Stomach (tissue), 4 donors: ENCODE measurements at regions not wholly inside any gene's neighbourhood (a gene's known extent, or its start where the extent isn't known, plus 50 kb on each side); places are given as distances from the start of the nearest gene placed in this dataset.

Experiments
- POLR2A ChIP-seq, 4 donors: fragments of 450-650 bp; IDR thresholded peaks; one replicate each; pipeline ENCODE4 v1.6.1; 2016; ENCODE audit warnings: antibody characterized with exemption in 4 of 4, control low read depth in 2 of 4, mild to moderate bottlenecking in 1 of 4, moderate library complexity in 1 of 4
- POLR2AphosphoS5 ChIP-seq, 3 donors: sonication (generic); formaldehyde crosslinking; IDR thresholded peaks; one replicate each; pipeline ENCODE4 v1.6.1; 2016; ENCODE audit warnings: antibody characterized with exemption in 3 of 3

DNA sequence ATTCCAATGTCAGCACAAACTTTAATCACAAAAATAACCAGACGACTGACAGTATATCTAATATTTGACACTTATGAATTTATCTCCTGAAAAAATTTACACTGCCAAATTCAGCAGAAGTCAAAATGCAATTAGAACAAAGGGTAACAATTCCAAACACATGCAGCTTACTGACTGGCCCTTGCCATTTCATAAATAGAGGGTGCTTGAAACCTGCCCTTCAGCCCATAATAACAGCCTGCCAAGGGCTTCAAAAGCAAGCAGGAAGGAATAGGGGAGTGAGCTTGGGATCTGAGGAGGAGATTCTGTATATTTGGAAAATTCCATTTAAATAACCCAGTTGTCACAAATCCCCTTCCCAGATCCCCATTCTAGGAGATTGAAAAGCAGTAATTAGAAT lies 66.1 kb upstream of the IQCM start:
- TF ChIP-seq POLR2AphosphoS5 (IDR thresholded peaks at IDR 0.05) (no peak), POLR2A (IDR thresholded peaks at IDR 0.05) (no peak)
